ACC112 (cell line): ENCODE measurements at regions not wholly inside any gene's neighbourhood (a gene's known extent, or its start where the extent isn't known, plus 50 kb on each side); places are given as distances from the start of the nearest gene placed in this dataset.

Experiments used
- H2AFZ ChIP-seq: fragments of 200-600 bp; sonication (generic); one replicate; pipeline ENCODE4 v1.6.0; 2017; ENCODE audit warnings: antibody characterized with exemption, low read length; ENCODE audit not compliant: unreplicated experiment
- H3K27ac ChIP-seq: fragments of 200-600 bp; sonication (generic); 2 replicates; pipeline ENCODE4 v1.5.1; 2014; ENCODE audit warnings: low read depth, mild to moderate bottlenecking, antibody characterized with exemption, low read length, moderate library complexity
- H3K27me3 ChIP-seq: fragments of 200-600 bp; sonication (generic); 2 replicates; pipeline ENCODE4 v1.6.1; 2014; ENCODE audit warnings: mild to moderate bottlenecking, antibody characterized with exemption, low read length, moderate library complexity, mixed read lengths; ENCODE audit not compliant: insufficient read depth
- H3K36me3 ChIP-seq: fragments of 200-600 bp; sonication (generic); 2 replicates; pipeline ENCODE4 v1.6.1; 2016; ENCODE audit warnings: mild to moderate bottlenecking, antibody characterized with exemption, low read length, moderate library complexity, mixed read lengths; ENCODE audit not compliant: insufficient read depth
- H3K4me1 ChIP-seq: fragments of 200-600 bp; sonication (generic); one replicate; pipeline ENCODE4 v1.6.1; 2016; ENCODE audit warnings: low read length, mixed read lengths; ENCODE audit not compliant: insufficient read depth, unreplicated experiment, control insufficient read depth
- H3K4me3 ChIP-seq: fragments of 200-600 bp; sonication (generic); 2 replicates; pipeline ENCODE4 v1.5.1; 2014; ENCODE audit warnings: mild to moderate bottlenecking, low read depth, low read length
- H3K79me2 ChIP-seq: fragments of 200-600 bp; sonication (generic); one replicate; pipeline ENCODE4 v1.6.0; 2016; ENCODE audit warnings: low read length; ENCODE audit not compliant: control insufficient read depth, unreplicated experiment, insufficient read depth

- Histone ChIP-seq H3K79me2 (no peaks in the 10 kb centered on the region), H2AFZ (no peak overlapping the region), H3K4me3 (no peak overlapping the region), H3K4me1 (no peaks in the 10 kb centered on the region), H3K27ac (no peak overlapping the region), H3K36me3 (no peaks in the 10 kb centered on the region), H3K27me3 (no peaks in the 10 kb centered on the region)
Measured at GRCh38 chr13:105147461-105147860, 1388.0 kb downstream of the EFNB2 start.

GRCh38 chr13:105144936-105145335 is 1390.5 kb downstream of the EFNB2 start:
- H2AFZ ChIP-seq: no peak overlapping the region
- no peaks in the 10 kb centered on the region for H3K79me2 ChIP-seq

GRCh38 chr13:105144020-105144419 is 1391.4 kb downstream of the EFNB2 start:
- H2AFZ ChIP-seq: no peak overlapping the region
- no peaks in the 10 kb centered on the region for H3K79me2 ChIP-seq
- peaks cover 5% of the 10 kb centered on the region for H3K4me1 ChIP-seq
- H3K27me3 ChIP-seq: no peaks in the 10 kb centered on the region
- H3K4me3 ChIP-seq: no peak overlapping the region
- H3K27ac ChIP-seq: no peak overlapping the region
- H3K36me3 ChIP-seq: no peaks in the 10 kb centered on the region

More at GRCh38 chr13:105144936-105145335, 1390.5 kb downstream of the EFNB2 start:
- Histone ChIP-seq H3K4me3 (no peak overlapping the region), H3K4me1 (no peaks in the 10 kb centered on the region), H3K36me3 (no peaks in the 10 kb centered on the region), H3K27ac (no peak overlapping the region), H3K27me3 (no peaks in the 10 kb centered on the region)

- Histone ChIP-seq H3K4me1 (peaks cover 5% of the 10 kb centered on the region), H3K36me3 (no peaks in the 10 kb centered on the region), H3K27ac (no peak overlapping the region), H2AFZ (no peak overlapping the region), H3K4me3 (no peak overlapping the region), H3K27me3 (no peaks in the 10 kb centered on the region), H3K79me2 (no peaks in the 10 kb centered on the region)
Measured at GRCh38 chr13:105142556-105142955, 1392.9 kb downstream of the EFNB2 start.

- Histone ChIP-seq H2AFZ (peak overlapping the region; percentile 89), H3K27me3 (no peaks in the 10 kb centered on the region), H3K4me3 (peak overlapping the region; percentile 81), H3K4me1 (peaks cover 5% of the 10 kb centered on the region), H3K79me2 (no peaks in the 10 kb centered on the region), H3K27ac (peak overlapping the region; percentile 41), H3K36me3 (no peaks in the 10 kb centered on the region)
Measured at GRCh38 chr13:105139380-105140285, 1395.8 kb downstream of the EFNB2 start.

- Histone ChIP-seq H3K36me3 (no peaks in the 10 kb centered on the region), H3K79me2 (no peaks in the 10 kb centered on the region), H3K4me3 (peak overlapping the region; percentile 81; the same call in 1 of the 2 replicates), H3K27me3 (no peaks in the 10 kb centered on the region), H2AFZ (peak overlapping the region; percentile 89), H3K27ac (no peak overlapping the region), H3K4me1 (peaks cover 5% of the 10 kb centered on the region)
Measured at GRCh38 chr13:105139048-105139379, 1396.4 kb downstream of the EFNB2 start.

- H3K4me1 ChIP-seq: peaks cover 5% of the 10 kb centered on the region
- H3K79me2 ChIP-seq: no peaks in the 10 kb centered on the region
- H3K36me3 ChIP-seq: no peaks in the 10 kb centered on the region
- no peak overlapping the region for H3K27ac ChIP-seq
- no peak overlapping the region for H3K4me3 ChIP-seq
- no peaks in the 10 kb centered on the region for H3K27me3 ChIP-seq
- no peak overlapping the region for H2AFZ ChIP-seq
Measured at GRCh38 chr13:105135852-105136615, 1399.4 kb downstream of the EFNB2 start.

GRCh38 chr13:105127732-105128131 is 1407.7 kb downstream of the EFNB2 start:
- Histone ChIP-seq H3K4me1 (no peaks in the 10 kb centered on the region), H3K4me3 (no peak overlapping the region), H3K36me3 (no peaks in the 10 kb centered on the region), H3K27ac (no peak overlapping the region), H2AFZ (no peak overlapping the region), H3K27me3 (no peaks in the 10 kb centered on the region), H3K79me2 (no peaks in the 10 kb centered on the region)

GRCh38 chr13:105121221-105121620 is 1414.2 kb downstream of the EFNB2 start:
- no peaks in the 10 kb centered on the region for H3K79me2 ChIP-seq
- H3K27me3 ChIP-seq: no peaks in the 10 kb centered on the region

GRCh38 chr13:105118426-105118985 is 1417.0 kb downstream of the EFNB2 start:
- Histone ChIP-seq H3K27ac (no peak overlapping the region), H3K79me2 (no peaks in the 10 kb centered on the region), H3K27me3 (no peaks in the 10 kb centered on the region), H2AFZ (no peak overlapping the region), H3K36me3 (no peaks in the 10 kb centered on the region), H3K4me1 (no peaks in the 10 kb centered on the region), H3K4me3 (no peak overlapping the region)

More at GRCh38 chr13:105121221-105121620, 1414.2 kb downstream of the EFNB2 start:
- no peaks in the 10 kb centered on the region for H3K4me1 ChIP-seq
- H3K4me3 ChIP-seq: no peak overlapping the region
- H3K27ac ChIP-seq: no peak overlapping the region
- no peak overlapping the region for H2AFZ ChIP-seq
- no peaks in the 10 kb centered on the region for H3K36me3 ChIP-seq
